PC-3 (cell line): ENCODE measurements at regions not wholly inside any gene's neighbourhood (a gene's known extent, or its start where the extent isn't known, plus 50 kb on each side); places are given as distances from the start of the nearest gene placed in this dataset.

ENCODE experiments used
- ATAC-seq: fragments of 200-7000 bp; cut with Tn5 transposase; 2 replicates; pipeline ENCODE4 v1.9.1; 2020; ENCODE audit warnings: mild to moderate bottlenecking, moderate library complexity
- BruUV-seq: library from RNA; stranded (reverse); fragments of 400-500 nt; replicated peaks from 2 replicates; lab custom pipeline; 2021; lab: Mats Ljungman, UMichigan
- CTCF ChIA-PET: fragments of 300-600 bp; sonication (Branson Sonifier 250); formaldehyde crosslinking; loops from one replicate; lab custom pipeline; 2022; ENCODE audit warnings: antibody characterized with exemption; lab: Charles Lee
- POLR2A ChIA-PET: fragments of 300-600 bp; sonication (Branson Sonifier 250); formaldehyde crosslinking; loops from one replicate; lab custom pipeline; 2022; ENCODE audit warnings: antibody characterized with exemption; ENCODE audit not compliant: unreplicated experiment; lab: Charles Lee
- DNase-seq: peaks from one replicate; pipeline ENCODE4 v3.0.0-alpha.2; 2015
- H2AFZ ChIP-seq: fragments of 300-600 bp; sonication (generic); 2 replicates; pipeline ENCODE4 v1.6.0; 2016; ENCODE audit warnings: antibody characterized with exemption, low read length
- H3F3A ChIP-seq: fragments of 300-600 bp; sonication (generic); one replicate; pipeline ENCODE4 v1.6.0; 2017; ENCODE audit warnings: antibody characterized with exemption, low read length, control low read depth, mild to moderate bottlenecking; ENCODE audit not compliant: unreplicated experiment
- H3K27ac ChIP-seq: fragments of 300-600 bp; sonication (generic); 2 replicates; pipeline ENCODE4 v1.5.1; 2016; ENCODE audit warnings: mild to moderate bottlenecking, low read length
- H3K27me3 ChIP-seq: fragments of 300-600 bp; sonication (generic); 2 replicates; pipeline ENCODE4 v1.6.1; 2016; ENCODE audit warnings: low read length, mixed read lengths
- H3K36me3 ChIP-seq: fragments of 300-600 bp; sonication (generic); 2 replicates; pipeline ENCODE4 v1.6.1; 2016; ENCODE audit warnings: low read depth, mixed run types, low read length, mixed read lengths
- H3K4me1 ChIP-seq: fragments of 300-600 bp; sonication (generic); 2 replicates; pipeline ENCODE4 v1.5.1; 2016; ENCODE audit warnings: low read length; ENCODE audit not compliant: insufficient read depth
- H3K4me2 ChIP-seq: fragments of 300-600 bp; sonication (generic); 2 replicates; pipeline ENCODE4 v1.6.0; 2016; ENCODE audit warnings: low read length
- H3K4me3 ChIP-seq: fragments of 300-600 bp; sonication (generic); 2 replicates; pipeline ENCODE4 v1.5.1; 2016; ENCODE audit warnings: mild to moderate bottlenecking, low read length, mixed read lengths
- H3K79me2 ChIP-seq: fragments of 300-600 bp; sonication (generic); 2 replicates; pipeline ENCODE4 v1.6.1; 2017; ENCODE audit warnings: low read length, mixed read lengths
- H3K9ac ChIP-seq: fragments of 300-600 bp; sonication (generic); 2 replicates; pipeline ENCODE4 v1.6.0; 2016; ENCODE audit warnings: mild to moderate bottlenecking, low read length
- H3K9me2 ChIP-seq: fragments of 300-600 bp; sonication (generic); replicated peaks from 2 replicates; pipeline ENCODE4 v1.6.1; 2016; ENCODE audit warnings: mixed run types, low read length, mixed read lengths
- H3K9me3 ChIP-seq: fragments of 300-600 bp; sonication (generic); 2 replicates; pipeline ENCODE4 v1.6.1; 2016; ENCODE audit warnings: low read length, mixed read lengths
- H4K20me1 ChIP-seq: fragments of 300-600 bp; sonication (generic); 2 replicates; pipeline ENCODE4 v1.6.1; 2016; ENCODE audit warnings: low read length, mixed read lengths
- EZH2 ChIP-seq: fragments of 300-600 bp; sonication (generic); IDR thresholded peaks from one replicate; pipeline ENCODE4 v1.6.1; 2017; ENCODE audit warnings: antibody characterized with exemption, mild to moderate bottlenecking, low read length; ENCODE audit not compliant: unreplicated experiment
- EZH2phosphoT487 ChIP-seq: fragments of 300-600 bp; sonication (generic); IDR thresholded peaks from 2 replicates; pipeline ENCODE4 v1.6.1; 2018; ENCODE audit warnings: mild to moderate bottlenecking, antibody characterized with exemption, low read length, borderline replicate concordance
- intact Hi-C: fragments of 100-400 bp; cut with micrococcal nuclease; formaldehyde crosslinking; loops from 2 replicates; pipeline ENCODE4 v1.9.0; 2023
- TF ChIP-seq, protein P1 (sequence below): fragments of 300-600 bp; sonication (generic); conservative IDR thresholded peaks from 2 replicates; pipeline ENCODE4 v1.5.1; 2017; ENCODE audit warnings: antibody characterized with exemption, low read depth, mild to moderate bottlenecking, low read length

DNA sequence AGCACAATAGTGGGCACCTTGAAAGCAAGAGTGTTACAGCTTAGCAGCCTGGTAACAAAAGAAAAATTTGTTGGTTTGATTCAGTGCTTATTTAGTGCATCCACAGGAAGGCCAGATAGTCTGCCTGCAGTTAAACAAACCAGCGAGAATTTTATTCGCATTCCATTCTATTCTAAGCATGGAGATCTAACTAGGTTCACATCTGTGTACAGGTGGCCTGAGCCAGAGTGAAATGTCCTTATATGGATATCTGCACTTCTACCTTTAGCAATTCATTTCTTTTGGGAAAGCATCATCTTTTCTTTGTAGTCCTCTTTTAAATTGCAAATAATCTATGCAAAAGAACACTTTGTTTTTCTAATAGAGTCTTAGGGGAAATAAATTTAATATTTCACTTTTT lies 659.0 kb upstream of the FZD8 start:
- no TSS peak for BruUV-seq
- Histone ChIP-seq H3K4me2 (no peak overlapping the region), H3K9me2 (peaks cover 11% of the 10 kb centered on the region; the same call in 1 of the 2 replicates), H3K9ac (no peak overlapping the region), H2AFZ (no peak overlapping the region), H3K36me3 (no peaks in the 10 kb centered on the region), H3K27me3 (no peaks in the 10 kb centered on the region), H3K4me3 (no peak overlapping the region), H3K27ac (no peak overlapping the region), H3K79me2 (no peaks in the 10 kb centered on the region), H4K20me1 (no peaks in the 10 kb centered on the region), H3K9me3 (no peaks in the 10 kb centered on the region), H3K4me1 (no peaks in the 10 kb centered on the region), H3F3A (no peaks in the 10 kb centered on the region)
- intact Hi-C loops, result no loop called here
- ATAC-seq (no peak), DNase-seq (no peak)
- TF ChIP-seq EZH2 (no peak), EZH2phosphoT487 (no peak)
- TF ChIP-seq, protein P1, sequence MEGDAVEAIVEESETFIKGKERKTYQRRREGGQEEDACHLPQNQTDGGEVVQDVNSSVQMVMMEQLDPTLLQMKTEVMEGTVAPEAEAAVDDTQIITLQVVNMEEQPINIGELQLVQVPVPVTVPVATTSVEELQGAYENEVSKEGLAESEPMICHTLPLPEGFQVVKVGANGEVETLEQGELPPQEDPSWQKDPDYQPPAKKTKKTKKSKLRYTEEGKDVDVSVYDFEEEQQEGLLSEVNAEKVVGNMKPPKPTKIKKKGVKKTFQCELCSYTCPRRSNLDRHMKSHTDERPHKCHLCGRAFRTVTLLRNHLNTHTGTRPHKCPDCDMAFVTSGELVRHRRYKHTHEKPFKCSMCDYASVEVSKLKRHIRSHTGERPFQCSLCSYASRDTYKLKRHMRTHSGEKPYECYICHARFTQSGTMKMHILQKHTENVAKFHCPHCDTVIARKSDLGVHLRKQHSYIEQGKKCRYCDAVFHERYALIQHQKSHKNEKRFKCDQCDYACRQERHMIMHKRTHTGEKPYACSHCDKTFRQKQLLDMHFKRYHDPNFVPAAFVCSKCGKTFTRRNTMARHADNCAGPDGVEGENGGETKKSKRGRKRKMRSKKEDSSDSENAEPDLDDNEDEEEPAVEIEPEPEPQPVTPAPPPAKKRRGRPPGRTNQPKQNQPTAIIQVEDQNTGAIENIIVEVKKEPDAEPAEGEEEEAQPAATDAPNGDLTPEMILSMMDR, result no peak
- CTCF ChIA-PET, result no interaction called here
- POLR2A ChIA-PET, result no interaction called here

DNA sequence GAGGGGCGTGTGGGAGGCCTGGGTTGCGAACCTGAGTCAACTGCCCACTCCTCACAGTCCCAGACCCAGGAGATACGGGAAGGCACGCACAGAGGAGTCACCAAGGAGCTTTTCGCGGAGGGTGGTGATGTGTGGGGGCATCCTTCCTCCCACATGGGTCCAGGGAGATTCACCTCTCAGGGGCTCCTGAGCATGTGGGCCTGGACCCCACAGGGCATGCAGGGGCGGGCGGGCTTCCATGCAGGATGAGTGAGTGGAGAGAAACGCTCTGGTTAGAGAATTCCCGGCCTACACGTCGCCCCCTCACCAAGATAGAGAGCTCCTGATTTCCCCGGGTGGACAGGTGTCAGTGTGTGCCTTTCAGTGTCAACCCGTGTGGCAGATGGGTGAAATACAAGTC lies 641.7 kb upstream of the FZD8 start:
- Histone ChIP-seq H3K79me2 (no peaks in the 10 kb centered on the region), H3K9me2 (0 out of 2 replicates have a peak, but pooled peaks cover 3% of the 10 kb centered on the region), H3K4me2 (no peak overlapping the region), H2AFZ (no peak overlapping the region), H3K4me3 (no peak overlapping the region), H3K9ac (no peak overlapping the region), H3K27ac (no peak overlapping the region), H4K20me1 (no peaks in the 10 kb centered on the region), H3K4me1 (no peaks in the 10 kb centered on the region), H3F3A (no peaks in the 10 kb centered on the region), H3K36me3 (peaks cover 9% of the 10 kb centered on the region; the same call in 1 of the 2 replicates), H3K9me3 (peaks cover 28% of the 10 kb centered on the region), H3K27me3 (no peaks in the 10 kb centered on the region)
- DNase-seq, result no peak
- POLR2A ChIA-PET, result no interaction called here
- TF ChIP-seq EZH2phosphoT487 (no peak), EZH2 (no peak)
- TF ChIP-seq, protein P1, result no peak
- CTCF ChIA-PET, result no interaction called here
- ATAC-seq, result no peak
- no TSS peak for BruUV-seq
- intact Hi-C loops, result loop anchor here (2.0 kb wide), 1 partner anchor 41 kb away; no protein-coding TSS in a partner anchor

DNA sequence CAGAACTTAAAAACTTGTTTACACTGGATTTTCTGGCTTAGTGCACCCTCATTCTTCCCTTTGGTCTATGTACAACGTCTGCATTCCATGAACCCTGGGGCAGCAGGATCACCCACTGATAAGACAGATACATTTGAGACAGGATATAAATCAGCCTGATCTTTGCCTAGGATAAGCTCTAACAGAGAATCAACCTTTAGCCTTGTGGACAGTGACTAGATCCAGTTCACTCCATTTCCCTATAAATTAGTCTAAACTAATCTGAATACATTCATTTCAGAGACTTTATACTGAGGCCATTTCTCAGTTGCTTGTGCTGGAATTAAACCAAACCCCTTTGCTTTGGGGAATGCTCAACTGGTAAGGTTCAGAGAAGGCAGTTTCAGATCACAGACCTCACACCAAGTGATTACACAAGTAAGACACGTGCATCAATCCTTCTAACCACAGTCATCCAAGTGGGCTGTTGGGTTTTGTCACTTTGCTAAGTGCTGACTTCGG lies 639.8 kb upstream of the FZD8 start:
- Histone ChIP-seq H3K27me3 (no peaks in the 10 kb centered on the region), H3K4me2 (no peak overlapping the region), H3F3A (no peaks in the 10 kb centered on the region), H3K9me2 (0 out of 2 replicates have a peak, but pooled peaks cover 3% of the 10 kb centered on the region), H3K4me1 (no peaks in the 10 kb centered on the region), H3K9me3 (peaks cover 13% of the 10 kb centered on the region), H3K36me3 (no peaks in the 10 kb centered on the region), H3K27ac (no peak overlapping the region), H2AFZ (no peak overlapping the region), H3K9ac (no peak overlapping the region), H4K20me1 (no peaks in the 10 kb centered on the region), H3K4me3 (no peak overlapping the region), H3K79me2 (no peaks in the 10 kb centered on the region)
- intact Hi-C loops, result no loop called here
- ChIA-PET CTCF (no interaction called here), POLR2A (interaction anchor here (0.6 kb wide), 1 partner anchor 37 kb away, joined by 3 read pairs; no protein-coding TSS in a partner anchor)
- no peak for ATAC-seq
- TF ChIP-seq EZH2 (no peak), EZH2phosphoT487 (no peak)
- TF ChIP-seq, protein P1, result no peak
- no peak for DNase-seq
- BruUV-seq, result no TSS peak
